ENCODE measurements at regions not wholly inside any gene's neighbourhood (a gene's known extent, or its start where the extent isn't known, plus 50 kb on each side); places are given as distances from the start of the nearest gene placed in this dataset.
"Not testable (repeated sequence)": the region's sequence is repeated elsewhere in the genome, so short reads cannot be mapped to it uniquely, and the experiment has no call there.

DNA sequence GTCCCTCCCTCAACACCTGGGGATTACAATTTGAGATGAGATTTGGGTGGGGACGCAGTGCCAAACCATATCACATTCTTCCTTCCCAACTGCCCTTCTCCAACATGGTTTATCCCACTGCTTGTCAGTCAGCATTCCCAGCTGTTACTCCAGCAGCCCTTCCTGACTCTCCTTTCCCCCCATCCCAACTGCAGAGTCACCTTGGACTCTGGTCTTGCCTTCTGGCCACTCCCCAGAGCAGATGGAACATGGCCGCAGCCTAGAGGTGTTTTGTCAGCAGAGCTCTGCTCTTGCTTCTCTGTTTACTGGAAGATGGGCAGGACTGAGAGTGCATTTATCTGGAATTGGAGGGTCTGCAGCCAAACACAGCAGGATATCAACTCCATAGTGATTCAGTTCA, 51.2 kb upstream of the MEX3C start:
- no peak for DNase-seq (ENCODE audit: low read depth in 2 of 2)

DNA sequence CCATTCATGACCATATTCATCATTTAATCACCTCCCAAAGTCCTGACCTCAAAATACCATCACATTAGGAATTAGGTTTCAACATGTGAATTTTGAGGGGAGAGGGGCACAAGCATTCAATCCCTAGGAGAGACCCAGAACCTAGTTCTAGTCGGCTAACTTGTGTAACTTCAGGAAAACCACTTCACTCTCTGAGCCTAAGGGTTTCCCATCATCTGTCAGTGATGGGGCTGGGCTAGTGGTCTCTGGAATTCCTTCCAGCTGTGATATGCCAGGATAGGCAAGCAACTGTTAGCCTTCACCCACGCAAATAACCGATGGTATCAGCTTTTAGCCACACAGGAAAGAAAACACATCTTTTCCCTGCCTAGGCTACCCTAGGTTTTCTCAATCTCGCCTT, 52.5 kb upstream of the MEX3C start:
- DNase-seq (ENCODE audit: low read depth in 2 of 2): no peak

DNA sequence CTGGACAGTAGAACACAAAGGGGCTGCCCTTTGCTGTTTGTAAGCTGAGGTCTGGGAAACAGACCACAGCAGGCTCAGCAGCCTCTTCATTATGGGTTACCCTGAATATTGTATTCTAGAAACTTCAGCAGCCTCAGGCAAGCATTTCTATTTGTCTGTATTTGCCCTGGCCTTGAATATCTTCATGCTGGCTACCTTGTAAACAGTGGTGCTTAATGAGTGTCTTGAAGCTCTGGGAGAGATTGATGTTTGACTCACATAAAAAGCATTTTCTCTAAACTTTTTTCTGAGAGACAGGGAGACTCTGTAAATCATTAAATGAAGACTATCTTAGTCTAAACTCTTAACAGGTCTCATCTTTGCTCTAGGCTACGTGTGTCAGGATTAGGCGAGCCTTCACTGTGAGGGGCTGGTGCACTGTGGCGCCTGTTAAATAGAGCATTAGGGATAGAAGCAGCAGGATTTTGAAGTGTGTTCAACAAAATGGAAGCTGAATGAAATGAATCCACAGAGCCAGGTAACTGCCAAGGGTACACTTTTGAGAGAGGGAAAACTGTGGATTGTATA, 53.1 kb upstream of the MEX3C start:
- DNase-seq (ENCODE audit: low read depth in 2 of 2): no peak

DNA sequence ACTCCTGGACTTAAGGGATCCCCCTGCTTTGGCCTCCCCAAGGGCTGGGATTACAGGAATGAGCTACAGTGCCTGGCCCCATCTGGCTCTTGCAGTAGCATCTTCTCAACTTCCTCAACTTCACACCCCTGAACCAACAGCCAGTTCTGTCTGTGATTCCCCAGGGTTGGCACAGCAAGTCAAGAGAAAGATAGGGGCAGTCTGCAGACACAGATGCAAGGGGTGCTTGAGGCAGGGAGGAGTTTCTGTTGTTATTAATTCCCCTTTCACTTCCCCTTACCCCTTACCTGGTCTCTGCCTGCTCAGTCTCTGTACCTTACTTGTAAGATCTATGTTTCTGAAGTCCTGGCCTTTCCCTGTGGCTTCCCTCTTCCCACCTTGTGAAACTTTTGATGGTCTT, 54.1 kb upstream of the MEX3C start:
- DNase-seq (ENCODE audit: low read depth in 2 of 2): no peak

DNA sequence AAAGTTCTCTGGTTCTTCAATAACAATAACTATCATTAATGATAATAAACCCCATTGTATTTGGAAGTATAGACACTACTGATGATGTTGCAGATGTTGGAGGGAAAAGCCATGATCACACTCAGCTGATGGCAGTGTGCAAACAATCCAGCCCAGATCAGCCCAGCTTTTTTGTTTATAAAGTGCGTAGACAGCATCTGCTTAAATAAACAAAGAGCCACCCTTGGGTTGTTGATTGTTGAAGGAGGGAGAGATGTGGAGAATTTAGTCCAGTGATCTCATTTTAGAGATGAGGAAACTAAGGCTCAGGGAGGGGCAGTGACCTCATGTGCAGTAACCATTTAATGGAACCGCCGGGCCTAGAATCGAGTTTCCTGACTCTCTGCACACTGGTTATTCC, 56.0 kb upstream of the MEX3C start:
- DNase-seq (ENCODE audit: low read depth in 2 of 2): no peak

DNA sequence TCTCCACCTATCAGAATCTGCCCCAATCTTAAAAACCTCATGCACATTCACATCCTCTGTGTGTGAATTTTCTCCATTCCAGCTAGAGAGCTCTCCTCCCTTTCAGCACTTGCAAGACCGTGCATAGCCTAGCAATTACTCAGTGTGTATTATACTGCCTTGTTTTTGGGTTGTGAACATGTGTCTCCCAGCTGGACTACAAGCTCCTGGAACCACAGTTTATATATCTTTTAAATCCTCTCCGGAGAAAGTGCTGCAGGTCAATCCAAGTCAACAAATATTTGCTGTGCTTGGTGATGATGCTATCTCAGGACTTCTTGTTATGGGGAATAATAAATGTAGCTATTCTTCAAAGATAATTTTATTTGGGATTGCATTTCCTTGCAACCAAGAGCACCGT, 58.2 kb upstream of the MEX3C start:
- no peak for DNase-seq (ENCODE audit: low read depth in 2 of 2)

DNA sequence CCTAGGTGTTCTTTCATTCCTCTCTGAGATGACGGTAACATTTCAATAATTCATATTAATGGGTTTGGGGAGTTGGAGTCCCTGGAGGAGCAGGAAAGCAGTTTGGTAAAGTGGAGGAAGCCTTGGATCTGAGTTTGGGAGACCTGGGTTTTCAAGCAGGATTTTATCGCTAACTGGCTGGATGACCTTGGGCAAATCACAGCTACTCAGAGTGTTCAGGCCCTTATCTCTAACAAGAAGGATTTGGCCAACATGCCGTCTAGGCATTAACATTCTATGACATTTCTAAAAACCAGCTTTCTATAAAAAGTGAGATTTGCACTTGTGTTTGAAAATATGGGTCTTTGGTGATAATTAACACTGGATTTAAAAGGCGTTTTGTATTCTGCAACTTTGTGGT, 59.7 kb upstream of the MEX3C start:
- no peak for DNase-seq (ENCODE audit: low read depth in 2 of 2)

DNA sequence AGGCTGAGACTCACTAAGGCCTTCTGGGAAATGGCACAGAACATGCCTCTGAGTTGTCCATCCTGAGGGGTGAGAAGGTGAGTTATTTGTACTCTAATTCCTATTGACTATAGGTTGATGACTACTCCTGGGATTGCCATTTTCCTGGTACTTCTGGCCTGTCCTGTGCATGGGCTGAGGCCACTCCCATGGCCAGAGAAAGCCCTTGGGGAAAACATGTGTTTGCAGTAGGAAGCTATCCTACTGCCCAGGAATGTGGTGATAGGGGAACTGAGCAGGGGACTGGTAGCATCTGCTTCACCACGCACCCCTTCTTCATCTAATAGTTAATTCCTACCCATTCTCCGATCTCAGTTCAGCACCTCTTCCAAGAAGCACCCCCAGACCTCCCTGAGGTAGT, 62.6 kb upstream of the MEX3C start:
- no peak for DNase-seq (ENCODE audit: low read depth in 2 of 2)

DNA sequence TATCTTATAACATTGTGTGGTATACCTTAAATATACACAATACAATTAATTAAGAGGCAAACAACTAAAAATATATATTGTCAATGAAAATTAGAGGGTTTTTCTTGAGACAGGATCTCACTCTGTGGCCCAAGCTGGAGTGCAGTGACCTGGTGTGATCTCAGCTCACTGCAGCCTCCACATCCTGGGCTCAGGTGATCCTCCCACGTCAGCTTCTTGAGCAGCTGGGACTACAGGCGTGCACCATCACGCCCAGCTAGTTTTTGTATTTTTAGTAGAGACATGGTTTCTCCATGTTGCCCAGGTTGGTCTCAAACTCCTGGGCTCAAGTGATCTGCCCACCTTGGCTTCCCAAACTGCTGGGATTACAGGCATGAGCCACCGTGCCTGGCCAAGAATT, 68.6 kb upstream of the MEX3C start:
- not testable (repeated sequence) for DNase-seq (ENCODE audit: low read depth in 2 of 2)

DNA sequence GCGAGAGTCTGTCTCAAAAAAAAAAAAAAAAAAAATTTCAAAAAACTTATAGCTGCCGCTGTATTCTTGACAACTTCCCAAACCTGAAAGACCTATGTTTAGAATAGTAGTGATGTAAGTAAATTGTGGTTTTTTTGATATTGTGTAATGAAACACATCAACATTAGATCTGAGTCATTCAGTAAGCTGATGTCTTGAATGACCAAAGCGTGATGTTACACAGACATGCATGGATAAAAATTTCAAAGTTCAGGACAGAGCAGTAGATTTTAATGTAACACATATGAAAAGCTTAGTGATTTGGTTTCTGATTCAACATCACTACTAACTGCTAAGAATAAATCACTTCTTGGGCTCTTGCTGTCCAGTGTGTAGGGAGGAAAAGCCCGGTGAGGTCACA, 69.3 kb upstream of the MEX3C start:
- DNase-seq (ENCODE audit: low read depth in 2 of 2): no peak

DNA sequence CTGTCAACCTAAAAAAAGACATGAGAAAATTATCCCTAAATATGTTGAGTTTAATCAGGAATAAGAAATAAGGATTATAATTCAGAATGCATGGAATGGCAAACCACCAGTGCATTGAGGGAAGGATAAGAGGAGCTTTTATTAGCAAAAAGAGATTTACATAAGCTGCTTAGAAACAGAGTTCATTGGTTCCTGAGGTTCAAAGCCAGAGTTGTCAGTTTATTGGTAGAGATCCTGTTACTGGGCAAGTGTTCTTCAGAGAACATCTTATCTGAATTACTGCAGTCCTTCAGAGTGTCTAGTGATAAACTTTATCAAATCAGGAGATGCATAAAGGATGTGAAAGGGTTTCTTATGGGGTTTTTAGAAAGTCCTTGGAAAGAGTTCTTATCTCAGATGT, 76.0 kb upstream of the MEX3C start:
- no peak for DNase-seq (ENCODE audit: low read depth in 2 of 2)

DNA sequence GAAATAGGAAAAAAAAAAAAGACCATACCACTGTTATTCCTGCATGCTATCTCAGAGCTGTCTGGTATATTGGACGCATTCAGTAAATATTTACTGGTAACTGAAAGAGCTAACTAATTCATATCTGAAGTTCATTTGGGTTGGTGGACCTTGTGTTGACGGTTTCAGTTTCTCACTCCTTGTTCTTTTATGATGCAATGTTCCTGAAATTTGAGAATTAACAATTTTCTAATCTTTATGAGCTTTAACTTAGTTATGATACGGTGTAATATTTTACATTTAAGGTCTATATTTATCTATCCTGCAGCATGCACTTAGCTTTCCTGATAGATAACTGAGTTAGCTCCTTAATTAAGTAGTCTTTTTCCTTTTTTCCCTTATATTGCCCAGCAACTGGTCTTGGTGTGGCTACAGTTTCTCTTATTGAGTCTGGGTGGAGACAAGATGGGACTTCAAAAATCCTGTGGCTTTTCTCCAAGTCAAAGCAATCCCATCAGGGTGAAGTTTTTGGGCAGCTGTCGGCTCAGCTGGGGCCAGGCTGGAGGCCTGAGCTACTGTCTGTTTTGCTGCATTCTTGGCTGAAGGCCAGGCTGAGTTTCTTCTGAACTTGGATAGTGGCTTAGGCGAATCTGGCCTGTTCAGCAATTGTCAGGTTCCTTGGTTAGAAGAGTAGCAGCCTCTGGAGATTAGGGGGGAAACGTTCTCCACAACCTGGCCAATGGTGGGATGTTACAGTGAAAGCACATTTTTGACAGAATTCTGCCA, 78.4 kb upstream of the MEX3C start:
- peak in 1 of 2 donors; percentile 3 for DNase-seq (ENCODE audit: low read depth in 2 of 2)

DNA sequence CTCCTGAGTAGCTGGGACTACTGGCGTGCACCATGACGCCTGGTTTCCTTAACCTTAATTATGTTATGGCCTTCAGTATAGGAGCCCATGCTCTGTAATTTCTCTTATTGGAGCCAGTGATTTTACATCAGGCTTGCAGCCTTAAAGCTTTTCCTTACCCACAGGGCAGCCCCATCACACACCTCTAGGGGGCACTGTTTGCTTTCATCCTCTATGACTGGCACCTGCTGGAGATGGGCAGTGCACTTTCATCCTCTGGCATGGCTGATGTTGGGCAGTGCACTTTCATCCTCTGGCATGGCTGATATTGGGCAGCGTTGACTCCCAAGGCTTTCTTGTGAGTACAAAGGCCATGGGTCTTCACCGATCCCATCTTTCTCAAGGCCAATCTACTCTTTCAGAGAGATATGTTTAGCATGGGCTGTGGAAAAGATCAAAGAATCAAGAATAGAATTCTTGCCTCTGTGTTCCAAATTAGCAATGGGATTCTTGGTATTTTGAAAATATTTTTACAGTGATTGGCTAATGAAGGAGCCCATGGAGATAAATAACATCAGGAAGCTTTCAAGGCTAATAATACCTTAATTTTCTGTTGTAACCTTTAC, 80.7 kb upstream of the MEX3C start:
- peak in 1 of 2 donors; percentile 62 for DNase-seq (ENCODE audit: low read depth in 2 of 2)

DNA sequence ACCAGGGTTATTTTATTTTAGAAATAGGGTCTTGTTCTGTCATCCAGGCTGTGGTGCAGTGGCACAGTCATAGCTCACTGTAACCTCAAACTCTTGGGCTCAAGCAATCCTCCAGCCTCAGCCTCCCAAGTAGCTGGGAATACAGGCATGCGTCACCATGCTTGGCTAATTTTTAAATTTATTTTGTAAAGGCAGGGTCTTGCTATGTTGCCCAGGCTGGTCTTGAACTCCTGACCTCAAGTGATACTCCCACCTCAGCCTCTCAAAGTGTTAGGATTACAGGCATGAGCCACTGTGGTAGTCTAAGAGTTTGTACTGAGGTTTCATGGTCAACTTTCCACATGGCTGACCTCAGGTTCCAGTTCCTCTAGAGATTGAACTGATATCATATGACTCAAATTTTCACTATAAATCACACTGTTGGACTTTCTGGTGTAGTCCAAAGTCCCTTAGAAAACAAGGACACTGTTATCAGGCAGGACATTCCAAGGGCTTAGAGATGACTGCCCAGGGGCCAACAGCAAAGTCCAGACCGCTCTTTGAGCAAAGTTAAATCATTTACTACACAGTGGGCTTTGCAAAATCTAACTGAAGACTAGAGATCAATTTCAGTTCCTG, 82.0 kb upstream of the MEX3C start:
- DNase-seq (ENCODE audit: low read depth in 2 of 2): no peak

DNA sequence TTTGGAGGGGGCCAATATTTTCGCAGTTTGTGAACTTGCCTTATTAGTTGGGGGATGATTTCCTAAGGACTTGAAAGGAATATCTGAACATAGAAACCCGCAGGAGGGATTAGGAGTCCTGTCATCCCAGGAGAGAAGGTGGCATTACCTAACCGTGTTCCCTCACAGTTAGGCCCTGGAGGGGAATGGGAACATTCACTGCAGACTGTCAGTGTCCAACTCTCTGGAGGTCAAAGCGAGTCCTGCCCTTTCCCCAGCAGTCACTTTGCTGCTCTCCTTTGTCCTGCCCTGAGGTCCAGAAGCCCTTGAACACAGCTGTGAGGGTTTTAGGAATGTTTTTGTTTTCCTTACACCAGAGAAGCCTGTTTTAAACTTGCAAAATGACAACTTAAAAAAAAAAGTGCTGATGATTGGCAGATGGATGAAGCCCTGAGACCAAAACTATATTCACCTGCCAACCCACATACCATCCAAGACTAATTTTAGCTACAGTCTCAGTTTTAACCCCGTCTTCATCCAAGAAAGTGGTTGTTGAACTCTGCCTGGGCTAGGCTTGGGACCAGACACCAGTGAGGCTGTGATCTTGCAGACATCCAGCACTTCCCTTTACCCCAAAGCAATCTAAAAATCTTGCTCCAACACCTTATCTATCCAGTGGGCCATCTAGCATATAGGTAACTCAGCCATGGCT, 90.5 kb upstream of the MEX3C start:
- DNase-seq (ENCODE audit: low read depth in 2 of 2): no peak

DNA sequence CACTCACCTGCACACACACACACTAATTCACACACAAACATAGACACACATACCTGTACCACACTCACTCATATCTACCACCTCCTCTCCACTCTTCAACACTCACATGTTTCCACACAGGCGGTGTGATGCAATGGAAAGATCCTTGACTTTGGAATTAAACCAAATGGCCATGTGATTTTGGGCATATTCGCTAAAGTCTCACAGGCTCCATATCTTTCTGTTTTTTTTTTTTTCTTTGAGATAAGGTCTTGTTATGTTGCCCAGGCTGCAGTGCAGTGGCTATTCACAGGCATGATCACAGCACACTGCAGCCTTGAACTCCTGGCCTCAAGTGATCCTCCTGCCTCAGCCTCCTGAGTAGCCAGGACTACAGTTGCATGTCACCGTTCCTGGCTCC, 91.1 kb upstream of the MEX3C start:
- no peak for DNase-seq (ENCODE audit: low read depth in 2 of 2)

DNA sequence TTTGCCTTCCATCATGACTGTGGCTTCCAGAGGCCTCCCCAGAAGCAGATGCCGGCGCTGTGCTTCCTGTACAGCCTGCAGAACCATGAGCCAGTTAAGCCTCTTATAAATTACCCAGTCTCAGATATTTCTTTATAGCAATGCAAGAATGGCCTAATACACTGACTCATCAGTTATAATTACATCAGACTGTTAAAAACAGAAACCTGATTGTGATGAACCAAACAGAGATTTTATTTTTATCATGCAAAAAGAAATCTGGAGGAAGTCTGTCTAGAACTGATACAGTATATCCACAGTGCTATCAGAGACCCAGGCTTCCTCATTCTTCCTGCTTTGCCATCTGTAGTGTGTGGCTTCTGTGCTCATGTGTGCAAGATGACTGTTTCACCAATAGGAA, 93.4 kb upstream of the MEX3C start:
- DNase-seq (ENCODE audit: low read depth in 2 of 2): no peak

DNA sequence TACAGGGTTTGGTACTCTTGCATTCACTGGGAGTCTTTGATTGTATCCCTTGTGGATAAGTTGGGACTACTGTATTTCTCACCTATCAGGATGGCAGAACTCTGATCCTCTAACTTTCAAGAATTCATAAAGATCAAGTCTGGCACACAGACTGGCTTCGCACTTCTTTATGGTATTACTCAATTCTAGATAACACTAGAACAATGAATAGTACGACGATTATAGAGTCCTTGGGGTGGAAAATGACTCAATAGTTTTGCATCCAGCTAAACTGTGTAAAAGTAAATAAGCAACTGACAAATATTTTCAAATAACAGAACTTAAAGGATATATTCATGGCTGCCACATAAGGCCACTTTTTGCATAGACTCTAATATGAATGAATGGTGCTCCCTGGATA, 103.4 kb upstream of the MEX3C start:
- DNase-seq (ENCODE audit: low read depth in 2 of 2): no peak

DNA sequence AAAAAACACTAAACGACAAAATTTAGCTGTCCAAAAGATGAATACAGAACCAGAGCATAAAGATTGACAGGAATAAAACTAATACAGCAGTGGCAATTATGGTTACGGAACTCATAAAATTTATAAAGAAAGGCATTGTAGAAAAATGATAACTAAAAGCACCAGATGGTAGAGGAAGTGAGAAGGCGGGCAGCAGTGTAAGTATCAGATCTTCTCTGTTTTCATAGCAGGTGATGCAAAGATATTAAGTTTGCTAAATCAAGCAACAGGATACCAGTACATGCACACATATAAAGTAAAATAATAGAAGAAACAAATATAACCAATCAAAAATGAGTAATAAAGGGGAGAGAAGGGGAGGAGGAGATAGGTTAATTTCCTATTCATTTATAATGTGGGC, 103.9 kb upstream of the MEX3C start:
- DNase-seq (ENCODE audit: low read depth in 2 of 2): no peak

DNA sequence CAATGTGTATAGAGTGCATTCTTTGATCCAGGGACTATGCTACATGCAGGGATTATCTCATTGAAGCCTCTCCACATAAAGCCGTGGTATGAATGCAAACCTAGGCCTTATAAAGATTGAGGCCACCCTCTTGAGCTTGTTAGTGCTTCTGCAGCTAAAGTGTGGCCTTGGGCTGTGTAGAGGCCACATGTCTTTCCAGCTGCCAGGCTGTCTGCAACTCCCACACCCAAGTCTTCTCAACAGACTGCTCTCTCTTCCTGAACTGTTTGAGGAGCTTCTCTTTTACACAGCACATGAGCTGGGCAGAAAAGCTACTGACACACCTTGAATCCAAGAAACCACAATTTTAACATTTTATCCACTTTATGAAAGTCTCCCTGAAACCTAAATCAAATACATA, 119.2 kb upstream of the MEX3C start:
- no peak for DNase-seq (ENCODE audit: low read depth in 2 of 2)

DNA sequence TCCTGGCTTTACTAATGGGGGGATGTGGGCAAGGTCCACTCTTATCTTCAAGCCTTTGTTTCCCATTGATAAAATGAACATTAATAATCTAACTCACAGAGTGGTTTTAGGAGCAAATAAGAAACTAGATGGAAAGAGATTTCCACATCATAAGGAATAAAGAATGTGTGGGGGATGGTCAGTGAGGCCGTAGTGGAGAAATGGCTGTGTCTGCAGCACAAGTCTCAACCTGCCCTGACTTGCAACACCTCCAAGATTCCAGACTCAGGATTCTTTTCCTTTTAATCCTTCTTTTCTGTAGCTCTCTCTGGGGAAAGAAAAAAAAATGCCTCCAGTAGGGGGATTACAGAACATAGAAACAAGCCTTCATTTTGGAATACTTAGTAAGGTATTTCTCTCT, 124.2 kb upstream of the MEX3C start:
- DNase-seq (ENCODE audit: low read depth in 2 of 2): no peak

DNA sequence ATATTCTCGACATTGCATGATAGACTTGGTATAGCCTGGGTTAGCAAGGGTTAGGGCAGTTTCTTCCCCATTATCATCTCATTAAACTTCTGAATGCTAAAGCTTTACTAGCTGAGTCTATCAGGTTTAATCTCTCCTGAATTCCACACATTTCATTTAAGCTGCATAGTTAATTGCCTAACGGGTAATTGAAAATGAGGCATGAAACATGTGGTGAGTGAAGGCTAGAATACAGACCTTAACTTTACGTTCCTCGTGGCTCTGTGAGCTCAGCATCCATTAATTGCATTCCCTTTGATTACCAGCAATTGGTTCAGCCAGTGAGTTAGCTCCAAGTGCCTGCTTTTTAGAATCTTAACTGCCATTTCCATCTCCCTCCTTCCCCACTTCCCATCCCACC, 126.5 kb upstream of the MEX3C start:
- DNase-seq (ENCODE audit: low read depth in 2 of 2): no peak

Data from lung microvascular endothelial cell (primary cell).